DOHH2 (cell line): ENCODE measurements at regions not wholly inside any gene's neighbourhood (a gene's known extent, or its start where the extent isn't known, plus 50 kb on each side); places are given as distances from the start of the nearest gene placed in this dataset.

Source experiments
- EZH2phosphoT487 ChIP-seq: fragments of 200-600 bp; sonication (generic); IDR thresholded peaks from 2 replicates; pipeline ENCODE4 v1.6.1; 2017; ENCODE audit warnings: borderline replicate concordance, mild to moderate bottlenecking, antibody characterized with exemption, low read length, moderate library complexity, mixed read lengths
- TF ChIP-seq, protein P1 (sequence below): fragments of 200-600 bp; sonication (generic); IDR thresholded peaks from one replicate; pipeline ENCODE4 v1.5.1; 2014; ENCODE audit warnings: antibody characterized with exemption, mild to moderate bottlenecking, low read depth, low read length; ENCODE audit not compliant: poor library complexity, severe bottlenecking

DNA sequence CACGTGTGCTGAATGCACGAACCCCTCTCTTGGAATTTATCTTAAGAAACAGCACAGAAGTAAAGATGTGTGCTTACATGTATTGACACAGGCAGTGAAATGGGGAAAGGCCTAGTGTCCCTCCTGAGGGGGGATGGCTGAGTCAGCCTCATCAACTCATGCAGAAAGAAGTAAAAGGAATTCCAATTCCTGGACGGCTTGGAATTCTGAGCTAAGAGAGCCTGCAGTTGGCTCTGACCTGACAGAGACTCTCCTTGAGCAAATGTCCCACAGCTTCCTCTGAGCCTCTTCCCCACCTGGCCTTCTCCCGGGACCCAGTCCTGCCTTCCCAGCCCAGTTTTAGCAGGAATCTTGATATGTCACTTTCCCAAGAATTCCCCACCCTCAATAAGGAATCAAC is 542.4 kb upstream of the ADARB2 start:
- TF ChIP-seq, protein P1, sequence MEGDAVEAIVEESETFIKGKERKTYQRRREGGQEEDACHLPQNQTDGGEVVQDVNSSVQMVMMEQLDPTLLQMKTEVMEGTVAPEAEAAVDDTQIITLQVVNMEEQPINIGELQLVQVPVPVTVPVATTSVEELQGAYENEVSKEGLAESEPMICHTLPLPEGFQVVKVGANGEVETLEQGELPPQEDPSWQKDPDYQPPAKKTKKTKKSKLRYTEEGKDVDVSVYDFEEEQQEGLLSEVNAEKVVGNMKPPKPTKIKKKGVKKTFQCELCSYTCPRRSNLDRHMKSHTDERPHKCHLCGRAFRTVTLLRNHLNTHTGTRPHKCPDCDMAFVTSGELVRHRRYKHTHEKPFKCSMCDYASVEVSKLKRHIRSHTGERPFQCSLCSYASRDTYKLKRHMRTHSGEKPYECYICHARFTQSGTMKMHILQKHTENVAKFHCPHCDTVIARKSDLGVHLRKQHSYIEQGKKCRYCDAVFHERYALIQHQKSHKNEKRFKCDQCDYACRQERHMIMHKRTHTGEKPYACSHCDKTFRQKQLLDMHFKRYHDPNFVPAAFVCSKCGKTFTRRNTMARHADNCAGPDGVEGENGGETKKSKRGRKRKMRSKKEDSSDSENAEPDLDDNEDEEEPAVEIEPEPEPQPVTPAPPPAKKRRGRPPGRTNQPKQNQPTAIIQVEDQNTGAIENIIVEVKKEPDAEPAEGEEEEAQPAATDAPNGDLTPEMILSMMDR, result no peak
- no peak for TF ChIP-seq EZH2phosphoT487
